ENCODE measurements at regions not wholly inside any gene's neighbourhood (a gene's known extent, or its start where the extent isn't known, plus 50 kb on each side); places are given as distances from the start of the nearest gene placed in this dataset.

- TF ChIP-seq CTCF (IDR thresholded peaks at IDR 0.05): no peak
- no peak for TF ChIP-seq ZFX (IDR thresholded peaks at IDR 0.05; ENCODE audit: borderline replicate concordance)
Observed at GRCh38 chr16:52786091-52786490, 239.1 kb upstream of the TOX3 start.
